Esophagus squamous epithelium (tissue), 5 donors: ENCODE measurements at regions not wholly inside any gene's neighbourhood (a gene's known extent, or its start where the extent isn't known, plus 50 kb on each side); places are given as distances from the start of the nearest gene placed in this dataset.

Experiments used
- DNase-seq: peaks from one replicate; lab custom pipeline; 2025; lab: John Stamatoyannopoulos, UW
- H3K27ac ChIP-seq, 4 donors: fragments of 200-600 bp; sonication (generic); one replicate each; pipeline ENCODE4 v1.5.1; 2016 to 2019; ENCODE audit warnings: mild to moderate bottlenecking in 1 of 4
- H3K27me3 ChIP-seq, 4 donors: fragments of 200-600 bp; sonication (generic); 1 replicate in 3 of 4; 2 replicates in 1 of 4; pipeline versions ENCODE4 v1.5.1 to v1.6.0; 2017 to 2021; ENCODE audit warnings: antibody characterized with exemption in 1 of 4
- H3K36me3 ChIP-seq, 3 donors: fragments of 200-600 bp; sonication (generic); one replicate each; pipeline ENCODE4 v1.5.1; 2016 to 2019
- H3K4me1 ChIP-seq, 3 donors: fragments of 200-600 bp; sonication (generic); one replicate each; pipeline ENCODE4 v1.5.1; 2017 to 2019
- H3K4me3 ChIP-seq, 4 donors: fragments of 200-600 bp; sonication (generic); 1 replicate in 3 of 4; 2 replicates in 1 of 4; pipeline ENCODE4 v1.5.1; 2016 to 2019; ENCODE audit warnings: mild to moderate bottlenecking in 2 of 4, moderate library complexity in 1 of 4
- H3K9me3 ChIP-seq, 3 donors: fragments of 200-600 bp; sonication (generic); one replicate each; pipeline ENCODE4 v1.5.1; 2016 to 2019
- POLR2A ChIP-seq, 4 donors: fragments of 450-650 bp; IDR thresholded peaks; one replicate each; pipeline ENCODE4 v1.6.1; 2017; ENCODE audit warnings: antibody characterized with exemption in 4 of 4, mild to moderate bottlenecking in 4 of 4, moderate library complexity in 3 of 4
- WGBS, 2 donors: methylation state at CpG; one replicate each; pipeline ENCODE4 v1.1.5; 2018; 5-methylcytosine and 5-hydroxymethylcytosine counted together
- intact Hi-C: fragments of 100-400 bp; cut with DNase I; formaldehyde crosslinking; loops from one replicate; pipeline ENCODE4 v1.15.0; 2022
- TF ChIP-seq, protein P1 (sequence below), 6 experiments: fragments of 450-650 bp in 4 of 6; fragments of 200-600 bp in 2 of 6; sonication (generic) in 2 of 6; IDR thresholded peaks; one replicate each; pipeline ENCODE4 v1.5.1; 2016 to 2019; ENCODE audit warnings: antibody characterized with exemption in 6 of 6, mild to moderate bottlenecking in 4 of 6, moderate library complexity in 4 of 6
- donor health status: DM: yes; HTN: yes; CAD: no.

GRCh38 chr6:10073341-10073740, 341.5 kb downstream of the TFAP2A start:
- Histone ChIP-seq H3K4me3 (no peak overlapping the region), H3K4me1 (no peaks in the 10 kb centered on the region), H3K9me3 (no peaks in the 10 kb centered on the region), H3K27ac (no peak overlapping the region), H3K36me3 (no peaks in the 10 kb centered on the region), H3K27me3 (no peaks in the 10 kb centered on the region)
- TF ChIP-seq, protein P1, sequence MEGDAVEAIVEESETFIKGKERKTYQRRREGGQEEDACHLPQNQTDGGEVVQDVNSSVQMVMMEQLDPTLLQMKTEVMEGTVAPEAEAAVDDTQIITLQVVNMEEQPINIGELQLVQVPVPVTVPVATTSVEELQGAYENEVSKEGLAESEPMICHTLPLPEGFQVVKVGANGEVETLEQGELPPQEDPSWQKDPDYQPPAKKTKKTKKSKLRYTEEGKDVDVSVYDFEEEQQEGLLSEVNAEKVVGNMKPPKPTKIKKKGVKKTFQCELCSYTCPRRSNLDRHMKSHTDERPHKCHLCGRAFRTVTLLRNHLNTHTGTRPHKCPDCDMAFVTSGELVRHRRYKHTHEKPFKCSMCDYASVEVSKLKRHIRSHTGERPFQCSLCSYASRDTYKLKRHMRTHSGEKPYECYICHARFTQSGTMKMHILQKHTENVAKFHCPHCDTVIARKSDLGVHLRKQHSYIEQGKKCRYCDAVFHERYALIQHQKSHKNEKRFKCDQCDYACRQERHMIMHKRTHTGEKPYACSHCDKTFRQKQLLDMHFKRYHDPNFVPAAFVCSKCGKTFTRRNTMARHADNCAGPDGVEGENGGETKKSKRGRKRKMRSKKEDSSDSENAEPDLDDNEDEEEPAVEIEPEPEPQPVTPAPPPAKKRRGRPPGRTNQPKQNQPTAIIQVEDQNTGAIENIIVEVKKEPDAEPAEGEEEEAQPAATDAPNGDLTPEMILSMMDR (IDR thresholded peaks at IDR 0.05), result no peak
- no peak for TF ChIP-seq POLR2A (IDR thresholded peaks at IDR 0.05)
- no peak for DNase-seq
- intact Hi-C loops, result no loop called here
- 65 to 80% methylated on average over 4 to 9 of the region's 9 CpGs for WGBS, 2 donors

GRCh38 chr6:10071631-10072220, 343.1 kb downstream of the TFAP2A start:
- WGBS, 2 donors, result 76 to 84% methylated on average over 5 of the region's 5 CpGs
- H3K9me3 ChIP-seq, result no peaks in the 10 kb centered on the region
- H3K4me1 ChIP-seq, result no peaks in the 10 kb centered on the region
- H3K27me3 ChIP-seq, result no peaks in the 10 kb centered on the region
- H3K27ac ChIP-seq, result no peak overlapping the region
- intact Hi-C loops, result no loop called here
- no peak for TF ChIP-seq POLR2A (IDR thresholded peaks at IDR 0.05)
- TF ChIP-seq, protein P1 (IDR thresholded peaks at IDR 0.05), result no peak
- H3K4me3 ChIP-seq, result no peak overlapping the region
- DNase-seq, result no peak
- H3K36me3 ChIP-seq, result no peaks in the 10 kb centered on the region

GRCh38 chr6:10060004-10060403, 354.9 kb downstream of the TFAP2A start:
- intact Hi-C loops, result no loop called here
- H3K27ac ChIP-seq, result no peak overlapping the region
- H3K4me1 ChIP-seq, result no peaks in the 10 kb centered on the region
- no peak for TF ChIP-seq POLR2A (IDR thresholded peaks at IDR 0.05)
- TF ChIP-seq, protein P1 (IDR thresholded peaks at IDR 0.05), result no peak
- DNase-seq, result no peak
- H3K27me3 ChIP-seq, result peaks cover 0 to 3% (median 0%) of the 10 kb centered on the region in 4 donors
- no peak overlapping the region for H3K4me3 ChIP-seq
- no peaks in the 10 kb centered on the region for H3K36me3 ChIP-seq
- WGBS, 2 donors, result 64 to 74% methylated on average over 2 of the region's 2 CpGs
- H3K9me3 ChIP-seq, result no peaks in the 10 kb centered on the region

DNA sequence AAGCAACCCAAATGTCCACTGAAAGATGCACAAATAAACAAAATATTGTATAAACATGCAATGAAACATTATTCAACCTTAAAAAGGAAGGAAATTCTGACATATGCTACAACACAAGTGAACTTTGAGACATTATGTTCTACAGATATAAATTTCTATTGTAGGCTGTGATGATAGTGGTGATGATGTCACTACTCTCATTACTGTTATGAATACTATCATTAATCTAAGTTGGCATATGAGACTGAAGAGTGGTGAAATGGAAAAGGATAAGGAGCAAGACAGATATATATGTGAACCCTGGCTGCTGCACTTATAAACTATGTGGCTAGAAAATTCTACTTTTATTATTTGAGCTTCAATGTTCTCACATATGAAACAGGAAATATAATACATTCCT, 360.2 kb downstream of the TFAP2A start:
- H3K4me1 ChIP-seq, result no peaks in the 10 kb centered on the region
- peaks cover 0 to 5% (median 0%) of the 10 kb centered on the region in 3 donors for H3K9me3 ChIP-seq
- H3K27me3 ChIP-seq, result peaks cover 0 to 3% (median 0%) of the 10 kb centered on the region in 4 donors
- intact Hi-C loops, result no loop called here
- H3K36me3 ChIP-seq, result no peaks in the 10 kb centered on the region
- no peak overlapping the region for H3K4me3 ChIP-seq
- DNase-seq, result no peak
- H3K27ac ChIP-seq, result no peak overlapping the region
- TF ChIP-seq, protein P1 (IDR thresholded peaks at IDR 0.05), result no peak
- TF ChIP-seq POLR2A (IDR thresholded peaks at IDR 0.05), result no peak

DNA sequence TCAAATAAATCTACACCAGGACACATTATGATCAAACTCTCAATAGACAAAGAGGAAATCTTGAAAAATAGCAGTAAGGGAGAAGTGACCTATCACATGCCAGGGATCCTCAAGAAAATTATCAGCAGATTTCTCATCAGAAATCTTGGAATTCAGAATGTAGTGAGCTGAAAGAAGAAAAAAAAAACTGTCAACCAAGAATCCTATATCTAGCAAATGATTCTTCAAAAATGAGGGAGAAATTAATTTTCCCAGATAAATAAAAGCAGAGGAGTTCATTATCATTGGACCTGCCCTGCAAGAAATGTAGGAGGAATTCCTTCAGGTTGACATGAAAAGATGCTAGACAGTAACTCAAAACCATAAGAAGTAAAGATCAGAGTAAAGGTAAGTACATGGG, 363.6 kb downstream of the TFAP2A start:
- Histone ChIP-seq H3K36me3 (no peaks in the 10 kb centered on the region), H3K27ac (no peak overlapping the region), H3K9me3 (peaks cover 0 to 5% (median 0%) of the 10 kb centered on the region in 3 donors), H3K4me1 (peaks cover 0 to 11% (median 0%) of the 10 kb centered on the region in 3 donors), H3K27me3 (no peaks in the 10 kb centered on the region), H3K4me3 (no peak overlapping the region)
- no peak for DNase-seq
- no peak for TF ChIP-seq POLR2A (IDR thresholded peaks at IDR 0.05)
- TF ChIP-seq, protein P1 (IDR thresholded peaks at IDR 0.05), result no peak
- intact Hi-C loops, result no loop called here
